Heart left ventricle (tissue), 13 donors: ENCODE measurements at regions not wholly inside any gene's neighbourhood (a gene's known extent, or its start where the extent isn't known, plus 50 kb on each side); places are given as distances from the start of the nearest gene placed in this dataset.

ENCODE experiments used
- POLR2A ChIP-seq, 2 donors: fragments of 450-650 bp; IDR thresholded peaks; one replicate each; pipeline ENCODE4 v1.6.1; 2017; ENCODE audit warnings: antibody characterized with exemption in 2 of 2, mild to moderate bottlenecking in 2 of 2, moderate library complexity in 2 of 2
- TF ChIP-seq, protein P1 (sequence below), 12 donors: fragments of 200-600 bp; sonication (generic) in 4 of 12; IDR thresholded peaks; one replicate each; pipeline versions ENCODE4 v1.5.0 to v1.8.0; 2018 to 2022; ENCODE audit warnings: antibody characterized with exemption in 12 of 12, mild to moderate bottlenecking in 5 of 12
- donor health status: ischemic (EF 13 %, LVEDD 7.1; RV severe dilation, severe dysfunction).
- donor health status: DM: no; HTN: yes; CAD: no.
- donor health status: DM: no; HTN: no; CAD: no.
- donor health status: ischemic (EF 25% LVEDD 6.9; RV normal size, moderate dysfunction).
- donor health status: ischemic (EF 25% LVEDD 5.7; RV mildly dilated, moderate dysfunction).
- donor health status: ischemic (EF 35%, LVEDD 5.7; RV mildly dilated, moderate dysfunction).
- donor health status: nonischemic (EF 11% LVEDD 7.7; RV severe dilation, severe dysfunction).
- donor health status: DM: yes; HTN: yes; CAD: no.
- donor health status: PGD.
- donor health status: ischemic (EF 29% LVEDD 5.4; RV normal size, mild dysfunction).
- donor health status: nonischemic (EF 23%, LVEDD 6.1; RV moderate dilation, normal function).

DNA sequence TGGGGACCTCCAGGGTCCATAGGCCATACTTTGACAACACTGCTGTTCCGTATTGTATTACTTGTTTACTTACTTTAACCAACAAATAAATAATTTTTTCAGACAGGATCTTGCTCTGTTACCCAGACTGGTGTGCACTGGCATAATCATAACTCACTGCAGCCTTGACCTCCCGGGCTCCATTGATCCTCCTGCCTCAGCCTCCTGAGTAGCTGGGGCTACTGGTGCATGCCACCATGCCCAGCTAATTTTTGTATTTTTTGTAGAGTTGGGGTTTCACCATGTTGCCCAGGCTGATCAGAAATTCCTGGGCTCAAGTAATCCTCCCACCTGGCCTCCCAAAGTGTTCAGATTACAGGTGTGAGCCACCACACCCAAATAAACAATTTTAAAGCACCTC is 64.9 kb upstream of the C15orf39 start:
- no peak for TF ChIP-seq POLR2A (IDR thresholded peaks at IDR 0.05)
- TF ChIP-seq, protein P1, sequence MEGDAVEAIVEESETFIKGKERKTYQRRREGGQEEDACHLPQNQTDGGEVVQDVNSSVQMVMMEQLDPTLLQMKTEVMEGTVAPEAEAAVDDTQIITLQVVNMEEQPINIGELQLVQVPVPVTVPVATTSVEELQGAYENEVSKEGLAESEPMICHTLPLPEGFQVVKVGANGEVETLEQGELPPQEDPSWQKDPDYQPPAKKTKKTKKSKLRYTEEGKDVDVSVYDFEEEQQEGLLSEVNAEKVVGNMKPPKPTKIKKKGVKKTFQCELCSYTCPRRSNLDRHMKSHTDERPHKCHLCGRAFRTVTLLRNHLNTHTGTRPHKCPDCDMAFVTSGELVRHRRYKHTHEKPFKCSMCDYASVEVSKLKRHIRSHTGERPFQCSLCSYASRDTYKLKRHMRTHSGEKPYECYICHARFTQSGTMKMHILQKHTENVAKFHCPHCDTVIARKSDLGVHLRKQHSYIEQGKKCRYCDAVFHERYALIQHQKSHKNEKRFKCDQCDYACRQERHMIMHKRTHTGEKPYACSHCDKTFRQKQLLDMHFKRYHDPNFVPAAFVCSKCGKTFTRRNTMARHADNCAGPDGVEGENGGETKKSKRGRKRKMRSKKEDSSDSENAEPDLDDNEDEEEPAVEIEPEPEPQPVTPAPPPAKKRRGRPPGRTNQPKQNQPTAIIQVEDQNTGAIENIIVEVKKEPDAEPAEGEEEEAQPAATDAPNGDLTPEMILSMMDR (IDR thresholded peaks at IDR 0.05) = no peak
